Upper lobe of left lung (tissue), 4 donors: ENCODE measurements at regions not wholly inside any gene's neighbourhood (a gene's known extent, or its start where the extent isn't known, plus 50 kb on each side); places are given as distances from the start of the nearest gene placed in this dataset.

Source experiments
- CTCF ChIP-seq, 6 experiments: fragments of 450-650 bp in 4 of 6; fragments of 200-600 bp in 2 of 6; sonication (generic) in 2 of 6; IDR thresholded peaks; one replicate each; pipeline ENCODE4 v1.5.1; 2016 to 2019; ENCODE audit warnings: antibody characterized with exemption in 6 of 6
- EP300 ChIP-seq, 4 donors: sonication (generic); formaldehyde crosslinking; IDR thresholded peaks; one replicate each; pipeline ENCODE4 v1.5.1; 2017; ENCODE audit warnings: antibody characterized with exemption in 4 of 4, control low read depth in 2 of 4
- POLR2A ChIP-seq, 4 donors: fragments of 450-650 bp; IDR thresholded peaks; one replicate each; pipeline ENCODE4 v1.5.1; 2016 to 2017; ENCODE audit warnings: antibody characterized with exemption in 4 of 4, mild to moderate bottlenecking in 2 of 4
- POLR2AphosphoS5 ChIP-seq, 2 donors: sonication (generic); formaldehyde crosslinking; IDR thresholded peaks; one replicate each; pipeline ENCODE4 v1.5.1; 2017; ENCODE audit warnings: antibody characterized with exemption in 2 of 2

DNA sequence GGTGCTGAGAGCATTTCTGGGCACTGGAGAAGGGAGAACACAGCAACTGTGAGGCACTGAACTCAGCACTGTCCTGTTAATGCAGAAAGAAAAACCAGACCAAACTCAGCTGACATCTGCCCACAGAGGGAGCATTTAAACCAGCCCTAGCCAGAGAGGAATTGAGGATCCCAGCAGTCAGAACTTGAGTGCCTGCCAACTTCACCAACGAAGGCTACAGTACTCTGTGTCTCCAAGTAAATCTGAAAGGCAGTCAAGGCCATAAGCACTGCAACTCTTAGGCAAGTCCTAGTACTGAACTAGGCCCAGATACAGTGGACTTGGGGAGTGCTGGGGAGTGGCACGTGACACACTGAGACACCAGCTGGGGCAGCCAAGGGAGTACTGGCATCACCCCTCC, 176.2 kb upstream of the ZC3H15 start:
- TF ChIP-seq POLR2AphosphoS5 (IDR thresholded peaks at IDR 0.05) (no peak), CTCF (IDR thresholded peaks at IDR 0.05) (no peak), POLR2A (IDR thresholded peaks at IDR 0.05) (no peak), EP300 (IDR thresholded peaks at IDR 0.05) (no peak)
